NCI-H748 (cell line): ENCODE measurements at regions not wholly inside any gene's neighbourhood (a gene's known extent, or its start where the extent isn't known, plus 50 kb on each side); places are given as distances from the start of the nearest gene placed in this dataset.
A peak's percentile ranks its signal among the peaks of the same experiment; 100 is the strongest.

ENCODE experiments used
- DNase-seq: peaks from one replicate; lab custom pipeline; 2025; ENCODE audit not compliant: unreplicated experiment; lab: John Stamatoyannopoulos, UW

DNA sequence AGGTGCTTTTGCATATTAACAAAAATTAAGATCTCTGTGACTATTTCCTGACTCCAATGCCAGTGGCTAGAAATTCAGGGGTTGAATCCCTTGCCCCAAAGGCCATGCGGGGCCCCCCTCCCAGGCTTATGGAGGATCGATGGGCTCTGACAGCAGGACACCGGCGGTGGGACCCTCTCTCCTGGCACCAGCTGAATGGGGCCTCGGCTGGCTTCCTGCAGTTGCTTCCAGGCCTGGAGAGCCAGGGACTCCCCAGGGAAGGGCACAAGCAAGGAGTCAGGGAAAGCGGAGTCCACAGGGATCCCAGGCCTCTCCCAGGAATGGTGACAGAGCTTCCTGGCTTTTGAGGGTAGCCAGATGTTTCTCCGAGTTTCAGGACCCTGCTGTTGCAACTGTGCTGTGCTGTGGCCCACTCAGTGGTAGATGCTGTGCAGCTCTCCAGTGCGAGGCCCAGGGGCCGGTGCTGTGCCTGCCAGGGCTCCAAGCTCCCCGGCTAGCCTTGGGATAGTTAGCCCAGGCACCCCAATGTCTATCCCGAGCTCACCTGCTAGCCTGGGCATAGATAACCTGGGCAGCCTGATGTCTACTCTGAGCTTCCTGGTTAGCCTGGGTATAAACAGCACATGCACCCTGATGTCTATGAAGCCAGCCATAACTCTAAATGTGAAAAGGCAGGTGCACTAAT, 372.6 kb downstream of the SHANK2 start:
- no peak for DNase-seq

DNA sequence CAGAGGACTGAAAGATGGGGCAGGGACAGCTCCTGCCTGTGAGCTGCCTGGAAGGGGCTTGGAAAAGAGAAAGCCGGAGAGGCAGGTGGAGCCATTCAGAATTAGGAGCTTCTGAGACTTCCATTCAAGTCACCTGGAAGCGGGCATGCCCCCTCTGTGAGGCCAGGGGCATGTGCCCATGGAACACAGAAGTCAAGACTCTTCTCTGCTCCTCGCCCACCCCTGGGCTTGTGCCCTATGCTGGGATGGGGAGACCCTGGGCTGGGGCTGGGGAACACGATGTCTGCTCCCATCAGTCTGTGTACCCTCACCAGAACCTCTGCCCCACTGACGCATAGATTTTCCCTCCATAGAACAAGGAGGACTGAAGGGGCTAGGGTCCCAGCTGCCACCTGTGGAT, 372.0 kb downstream of the SHANK2 start:
- DNase-seq, result no peak

DNA sequence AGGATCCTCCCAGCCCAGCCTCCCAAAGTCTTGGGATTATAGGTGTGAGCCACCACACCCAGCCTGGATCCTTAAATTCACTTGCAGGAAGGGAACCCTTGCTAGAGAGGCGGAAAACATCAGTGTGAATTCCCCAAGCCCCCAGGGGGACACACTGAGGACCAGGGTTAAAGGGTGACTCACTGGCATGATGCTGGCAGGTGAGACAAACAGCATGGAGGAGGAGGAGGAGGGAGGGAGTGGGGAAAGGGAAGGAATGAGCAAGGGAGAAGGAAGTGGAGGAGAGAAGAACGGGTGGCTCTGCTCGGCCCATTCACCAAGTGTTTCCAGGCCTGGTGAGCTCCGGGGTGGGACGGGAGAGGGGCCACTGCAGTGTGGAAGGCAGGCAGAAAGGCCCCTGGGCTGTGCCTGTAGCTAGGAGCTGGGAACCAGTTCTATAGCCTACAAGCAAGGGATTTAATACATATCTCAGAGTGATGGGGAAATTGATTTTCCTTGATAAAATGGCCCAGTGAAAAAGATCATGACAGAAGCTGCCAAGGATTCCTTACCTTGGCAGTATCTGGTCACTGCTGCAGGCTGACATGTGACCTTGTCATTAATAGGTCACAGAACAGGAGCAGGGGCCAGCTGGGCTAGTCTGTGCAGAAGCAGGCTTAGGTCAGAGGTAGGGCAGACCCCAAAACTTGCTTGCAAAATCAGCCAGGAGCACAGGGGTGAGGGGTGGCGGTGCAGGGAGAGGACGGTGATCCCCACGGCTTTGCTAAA, 370.2 kb downstream of the SHANK2 start:
- DNase-seq, result no peak

DNA sequence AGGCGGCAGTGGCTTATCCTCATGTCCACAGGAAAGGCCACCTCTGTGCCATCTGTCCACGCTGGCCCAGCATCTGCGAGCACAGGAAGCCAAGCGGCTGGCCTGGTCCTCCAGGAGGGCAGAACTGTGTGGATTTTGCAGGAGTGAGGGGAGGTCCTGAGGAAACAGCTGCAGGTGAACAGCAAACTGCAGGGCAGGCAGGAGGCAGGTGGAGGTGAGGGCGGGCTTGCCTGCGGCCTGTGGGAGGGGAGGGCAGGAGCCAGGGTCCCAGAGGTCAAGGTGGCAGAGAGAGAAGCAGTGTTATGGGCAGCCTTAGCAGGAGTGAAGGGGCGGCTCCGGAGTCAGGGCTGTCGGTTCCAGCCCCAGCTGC, 369.7 kb downstream of the SHANK2 start:
- DNase-seq, result peak; percentile 35

DNA sequence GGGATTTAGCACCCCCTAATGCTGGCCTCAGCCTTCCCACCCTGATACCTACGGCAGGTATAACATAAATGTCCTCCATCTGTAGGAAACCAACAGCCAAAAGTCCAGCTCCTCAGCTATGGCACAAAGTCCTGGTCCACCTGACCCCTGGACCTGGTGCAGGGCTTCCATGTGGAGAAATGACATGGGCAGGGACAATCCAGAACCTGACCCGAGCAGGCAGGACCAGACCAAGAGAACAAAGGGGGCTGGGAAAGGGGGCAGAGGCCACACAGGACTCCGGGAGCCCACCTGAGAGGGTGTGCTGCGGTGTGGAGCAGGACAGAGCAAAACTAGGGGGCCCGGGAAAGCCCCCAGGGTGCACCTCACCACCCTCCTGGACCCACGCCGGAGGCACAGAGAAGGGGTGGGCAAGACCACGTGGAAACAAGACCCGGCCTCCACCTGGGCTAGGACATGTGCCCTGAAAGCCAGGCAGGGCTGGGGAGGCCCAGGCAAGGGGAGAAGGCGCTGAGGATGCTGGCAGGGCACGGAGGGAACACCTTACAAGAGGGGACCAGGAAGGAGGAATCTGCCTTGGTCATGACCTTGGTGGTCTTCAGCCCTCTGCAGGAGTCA, 368.9 kb downstream of the SHANK2 start:
- DNase-seq, result no peak

DNA sequence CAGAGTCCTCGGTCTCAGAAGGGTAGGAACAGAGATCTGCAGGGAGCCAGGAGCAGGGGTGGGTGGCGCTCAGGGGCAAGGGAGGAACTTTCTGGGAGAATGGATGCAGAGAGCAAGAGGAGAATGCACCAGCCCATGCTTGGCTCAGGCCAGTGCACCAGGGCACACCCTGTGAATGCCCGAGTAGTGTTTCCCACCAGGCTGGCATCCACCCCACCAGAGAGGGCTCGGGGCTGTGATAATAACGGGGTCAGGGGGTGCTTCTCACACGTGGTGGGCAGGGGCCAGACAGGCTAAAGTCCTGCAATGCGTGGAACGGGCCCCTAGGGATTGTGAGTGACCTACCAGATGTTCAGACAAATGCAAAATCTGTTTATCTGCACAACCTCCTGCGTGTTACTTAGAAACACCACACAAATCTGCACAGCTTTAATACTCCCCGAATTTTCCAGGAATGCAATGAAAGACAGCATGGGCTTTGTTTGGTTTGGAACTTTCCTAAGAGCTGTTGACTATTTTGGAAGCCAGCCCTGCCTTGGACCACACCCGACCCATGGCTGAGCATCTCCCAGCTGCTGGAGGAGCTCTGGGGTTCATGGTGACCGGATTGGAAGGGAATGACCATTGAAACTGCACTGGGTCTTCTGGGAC, 368.3 kb downstream of the SHANK2 start:
- no peak for DNase-seq

DNA sequence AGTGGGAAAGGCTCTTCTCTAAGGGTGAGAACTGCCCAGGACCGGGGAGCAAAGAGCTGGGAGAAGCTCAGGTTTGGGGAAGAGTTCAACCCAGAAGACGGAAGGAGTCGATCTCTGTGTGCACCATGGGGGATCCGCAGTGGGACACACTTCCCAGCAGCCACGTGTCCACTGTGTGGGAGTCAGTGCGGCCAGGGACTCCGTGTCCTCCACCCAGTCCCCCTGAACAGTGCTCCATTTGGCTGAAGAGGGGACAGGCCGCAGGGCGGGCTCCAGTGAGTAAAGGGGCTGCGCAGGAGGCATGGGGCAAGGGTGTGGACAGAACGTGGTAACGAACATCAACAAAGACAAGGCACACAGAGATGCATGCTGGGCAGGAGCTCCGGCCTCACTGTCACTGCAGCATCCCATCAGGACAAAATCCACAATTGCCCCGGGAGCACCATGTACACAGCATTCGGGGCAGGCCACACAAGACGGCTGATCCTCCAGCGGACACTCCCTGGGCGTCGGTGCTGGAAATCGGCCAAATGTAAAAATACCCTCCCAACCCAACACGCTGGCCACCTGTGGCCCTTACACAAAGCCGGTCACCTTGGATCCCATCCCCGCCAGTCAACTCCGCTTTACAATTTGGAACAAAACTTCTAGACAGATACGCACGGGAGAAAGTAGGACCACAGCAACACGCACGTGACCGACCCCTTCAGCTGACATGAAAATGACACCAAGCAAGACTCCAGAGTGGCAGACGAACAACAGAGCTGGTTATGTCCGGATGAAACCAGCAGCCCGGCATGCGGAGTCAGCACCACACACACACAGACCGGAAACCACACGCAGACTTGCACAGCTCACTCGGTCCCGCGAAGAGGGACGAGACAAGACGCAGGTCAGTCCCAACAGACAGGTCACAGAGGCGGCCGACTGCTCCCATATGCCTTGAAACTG, 366.8 kb downstream of the SHANK2 start:
- peak; percentile 97 for DNase-seq

DNA sequence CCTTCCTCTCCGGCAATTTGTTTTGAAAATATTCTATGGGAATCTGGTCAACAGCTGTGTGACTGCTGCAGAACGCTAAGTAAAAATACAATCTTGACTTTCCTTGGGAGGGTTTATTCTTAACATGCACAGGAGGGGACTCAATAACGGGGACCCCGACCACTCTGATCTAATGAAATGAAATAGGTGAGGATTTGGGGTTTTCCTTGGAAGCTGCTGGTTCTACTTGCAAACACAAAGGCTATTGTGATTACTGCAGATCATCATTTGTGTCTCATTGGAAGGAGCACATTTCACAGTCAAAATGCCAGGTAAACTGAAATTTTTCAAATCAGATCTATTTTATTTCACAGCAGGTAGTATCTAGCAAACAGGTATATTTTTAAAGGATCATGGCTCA, 366.1 kb downstream of the SHANK2 start:
- no peak for DNase-seq

DNA sequence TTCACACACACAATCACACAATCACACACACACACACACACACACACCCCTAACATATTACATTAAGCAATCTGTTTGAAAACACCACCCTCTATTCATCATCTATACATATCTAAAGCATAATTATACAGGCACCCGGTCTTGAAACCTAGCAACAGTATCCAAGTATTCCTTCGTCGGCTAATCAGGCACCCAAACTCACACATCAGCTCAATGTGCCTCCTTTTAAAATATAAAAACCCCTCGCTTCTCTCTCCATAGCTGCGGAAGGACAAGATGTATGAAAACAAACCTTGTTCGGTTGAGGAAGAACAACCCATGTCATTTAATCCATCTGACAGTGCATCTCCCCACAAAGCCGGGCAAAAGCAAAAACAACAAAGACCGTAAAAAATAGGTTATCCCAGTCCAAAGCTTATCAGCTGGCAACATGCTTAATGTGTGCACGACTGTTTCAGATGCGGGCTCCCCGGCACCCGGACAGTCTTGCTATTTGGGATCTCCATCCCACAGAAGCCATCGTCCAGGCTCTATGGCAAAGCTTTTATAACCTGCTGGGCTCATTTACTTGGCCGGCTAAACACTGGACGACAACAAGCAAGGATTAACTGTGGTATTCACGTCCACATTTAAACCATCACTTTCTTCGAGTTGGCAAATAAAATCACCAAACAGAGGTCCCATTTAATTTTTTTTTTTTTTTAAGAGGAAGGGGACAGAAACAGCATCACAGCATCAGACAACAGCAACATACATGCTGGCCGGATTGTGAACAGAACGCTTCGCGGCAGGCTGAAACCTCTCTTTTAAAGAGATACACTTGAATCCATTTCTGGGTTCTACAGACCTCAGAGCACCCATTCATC, 365.5 kb downstream of the SHANK2 start:
- DNase-seq, result peak; percentile 84

DNA sequence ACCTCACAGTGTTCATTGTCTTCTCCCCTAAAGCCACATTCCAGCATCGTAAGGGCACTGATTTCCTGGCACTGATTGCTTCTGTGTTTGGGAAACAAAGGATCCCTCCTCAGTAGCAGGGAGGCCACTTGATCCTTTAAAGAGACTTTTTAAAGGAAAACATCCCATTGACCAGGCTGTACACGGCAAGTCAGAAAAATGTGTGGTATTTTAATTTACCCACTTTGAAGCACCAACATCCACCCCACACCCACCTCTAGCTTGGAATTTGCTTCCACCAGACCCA, 364.9 kb downstream of the SHANK2 start:
- no peak for DNase-seq

DNA sequence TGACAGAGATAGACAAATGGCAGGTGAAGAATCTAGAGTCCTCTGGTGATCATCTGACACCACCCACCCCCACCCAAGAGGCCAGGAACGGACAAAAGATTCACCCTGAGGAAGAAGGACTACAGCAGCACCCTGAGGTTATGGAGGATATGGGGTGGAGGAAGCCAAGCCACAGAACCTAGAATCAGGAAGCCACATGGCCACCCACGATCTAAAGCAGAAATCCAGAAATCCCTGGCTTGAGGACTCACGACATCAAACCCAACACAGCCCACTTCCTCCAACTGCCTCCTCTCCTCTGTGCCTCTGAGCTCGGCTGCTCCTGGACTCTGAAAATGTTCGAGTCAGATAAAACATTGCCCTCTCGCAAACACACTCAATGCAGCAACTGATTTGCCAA, 364.3 kb downstream of the SHANK2 start:
- no peak for DNase-seq

DNA sequence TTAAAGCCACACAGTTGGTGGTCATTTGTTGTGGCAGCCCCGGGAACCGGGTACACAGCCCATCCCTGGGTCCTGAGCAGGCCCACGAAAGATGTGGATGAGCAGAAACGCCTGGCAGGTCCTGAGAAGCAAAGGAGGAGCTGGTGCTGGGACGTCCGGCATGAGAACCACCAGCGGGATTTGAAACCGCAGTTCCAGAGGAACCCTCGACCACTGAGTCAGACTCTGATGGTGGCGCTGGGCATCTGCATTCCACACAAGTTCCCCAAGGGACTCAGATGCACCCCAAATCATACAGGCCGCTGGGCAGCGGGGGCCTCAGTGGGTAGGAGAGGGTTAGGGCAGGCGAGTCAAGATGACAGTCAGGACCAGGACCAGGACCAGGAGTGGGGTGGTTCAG, 363.0 kb downstream of the SHANK2 start:
- no peak for DNase-seq

DNA sequence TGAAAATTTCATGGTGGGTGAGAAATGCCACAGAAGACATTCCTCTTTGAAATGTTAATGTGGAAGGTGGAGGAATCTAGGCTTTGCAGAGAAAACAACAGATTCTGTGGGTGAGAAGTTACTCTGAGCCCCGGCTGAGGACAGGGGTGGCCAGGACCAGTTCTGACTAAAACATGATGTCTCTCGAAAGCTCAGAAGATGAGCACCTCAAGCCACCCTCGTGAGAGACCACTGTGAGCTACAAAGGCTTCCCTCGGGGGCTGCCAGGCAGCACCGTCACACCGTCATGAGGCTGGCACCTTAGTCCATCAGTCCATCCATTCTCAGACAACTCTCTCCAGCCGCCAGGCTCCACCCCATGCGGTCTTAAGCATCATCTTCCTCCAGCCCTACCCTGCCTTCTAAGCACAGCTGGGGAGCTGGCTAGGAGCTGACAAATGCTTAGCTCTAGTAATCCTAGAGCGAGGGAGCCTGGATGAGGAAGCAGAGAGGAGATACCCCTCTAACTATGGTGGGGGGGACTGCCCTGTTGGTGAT, 360.5 kb downstream of the SHANK2 start:
- DNase-seq, result no peak

DNA sequence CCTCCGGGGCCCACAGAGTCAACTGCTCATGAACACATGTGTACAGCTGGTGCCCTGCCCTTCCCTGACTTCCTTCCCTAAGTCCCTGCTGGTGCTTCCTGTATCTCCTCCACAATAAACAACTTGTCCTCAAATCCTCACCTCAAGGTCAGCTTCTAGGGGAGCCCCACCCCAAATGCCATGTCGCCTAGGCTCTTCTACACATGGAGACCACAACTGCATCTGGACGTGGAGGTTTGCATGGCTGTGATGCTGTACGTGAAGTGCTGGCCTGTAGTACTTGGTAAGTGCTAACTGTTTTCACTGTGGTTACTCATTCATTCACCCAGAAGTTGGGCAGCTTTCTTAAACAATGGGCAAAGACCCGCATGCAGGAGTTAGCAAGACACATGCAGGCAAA, 359.5 kb downstream of the SHANK2 start:
- DNase-seq, result no peak

DNA sequence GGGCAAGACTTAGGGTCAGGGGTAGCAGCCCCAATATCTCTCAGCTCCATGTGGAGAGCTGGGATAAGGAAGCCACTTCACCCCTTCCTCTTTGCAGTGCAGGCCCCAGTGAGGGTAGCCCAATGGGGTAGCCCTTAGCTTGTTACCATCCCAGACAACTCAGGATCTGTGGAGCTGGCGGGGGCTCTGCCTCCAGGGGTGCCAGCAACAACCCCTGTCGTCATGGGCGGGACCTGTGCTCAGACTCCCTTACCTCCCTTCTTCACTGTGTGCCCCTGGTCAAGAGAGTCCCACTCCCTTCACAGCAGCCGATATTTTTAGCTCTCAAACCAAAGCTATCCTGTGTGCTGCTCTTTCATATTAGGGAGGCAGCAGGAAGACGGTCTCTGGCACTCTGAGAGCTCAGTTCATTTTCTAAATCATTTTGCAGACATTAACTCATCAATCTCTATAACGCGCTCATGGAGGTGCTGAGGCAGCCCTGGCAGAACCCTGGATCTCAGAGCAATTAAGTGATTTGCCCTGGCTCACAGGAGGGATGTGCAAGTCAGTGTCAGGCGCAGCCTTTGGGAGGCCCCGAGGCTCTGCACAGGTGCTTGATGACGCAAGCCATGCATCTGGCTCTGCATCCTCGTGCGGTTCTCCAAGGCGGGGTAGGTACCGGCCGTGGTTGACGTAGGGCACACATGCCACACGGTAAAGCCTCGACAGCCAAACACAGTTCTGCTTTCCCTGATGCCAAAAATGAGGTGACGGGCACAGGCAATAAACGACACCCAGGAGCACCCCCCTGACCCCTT, 357.6 kb downstream of the SHANK2 start:
- DNase-seq, result no peak

DNA sequence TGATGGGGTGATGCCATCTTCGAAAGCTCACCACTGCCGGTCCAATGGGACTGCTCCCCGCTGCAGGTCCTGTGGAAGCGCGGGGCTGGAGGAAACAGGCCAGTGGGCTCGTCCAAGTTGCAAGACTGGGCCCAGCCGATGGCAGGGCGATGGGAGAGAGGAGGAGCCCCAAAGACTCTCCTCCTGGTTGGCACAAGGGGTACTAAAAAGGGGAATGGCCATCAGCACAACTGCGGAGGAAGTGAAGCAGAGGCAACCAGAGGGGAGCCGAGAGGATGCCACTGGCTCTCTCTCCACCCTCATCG, 357.1 kb downstream of the SHANK2 start:
- DNase-seq, result no peak

DNA sequence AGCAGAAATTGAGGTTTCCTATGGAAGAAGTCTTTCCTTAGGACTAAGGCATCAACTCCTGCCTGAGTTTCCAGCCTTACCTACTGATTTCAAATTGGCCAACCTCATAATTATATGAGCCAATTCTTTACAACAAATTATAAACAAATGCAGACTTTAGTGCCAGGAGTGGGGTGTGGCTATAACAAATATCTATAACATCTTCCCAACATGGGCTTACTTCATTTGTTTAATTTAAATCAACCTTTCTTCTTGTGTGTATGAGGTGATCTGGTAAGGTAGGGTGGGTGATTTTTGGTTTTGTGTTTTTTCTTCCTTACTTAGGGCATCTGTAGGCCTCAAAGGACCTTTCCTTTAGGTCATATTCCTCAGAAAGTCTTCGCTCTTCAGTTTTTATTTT, 354.9 kb downstream of the SHANK2 start:
- no peak for DNase-seq

DNA sequence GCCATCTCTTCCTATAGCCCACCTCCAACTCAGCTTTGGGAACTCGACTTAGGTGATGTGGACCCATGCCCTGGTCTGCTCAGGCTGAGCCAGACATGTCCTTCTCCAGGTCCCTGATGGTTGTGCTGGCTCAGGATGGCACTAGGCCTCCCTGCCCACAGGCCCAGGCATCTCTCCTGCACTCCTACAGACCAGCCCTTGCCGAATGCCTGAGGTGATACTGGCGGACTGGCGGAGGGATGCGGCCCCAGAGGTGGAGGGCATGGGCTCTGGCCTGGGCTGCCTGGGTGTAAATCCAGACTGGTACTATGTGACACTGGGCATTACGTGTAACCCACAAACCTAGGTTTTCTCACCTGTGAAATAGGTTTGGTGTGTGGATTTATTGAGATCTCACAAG, 352.8 kb downstream of the SHANK2 start:
- DNase-seq, result no peak

DNA sequence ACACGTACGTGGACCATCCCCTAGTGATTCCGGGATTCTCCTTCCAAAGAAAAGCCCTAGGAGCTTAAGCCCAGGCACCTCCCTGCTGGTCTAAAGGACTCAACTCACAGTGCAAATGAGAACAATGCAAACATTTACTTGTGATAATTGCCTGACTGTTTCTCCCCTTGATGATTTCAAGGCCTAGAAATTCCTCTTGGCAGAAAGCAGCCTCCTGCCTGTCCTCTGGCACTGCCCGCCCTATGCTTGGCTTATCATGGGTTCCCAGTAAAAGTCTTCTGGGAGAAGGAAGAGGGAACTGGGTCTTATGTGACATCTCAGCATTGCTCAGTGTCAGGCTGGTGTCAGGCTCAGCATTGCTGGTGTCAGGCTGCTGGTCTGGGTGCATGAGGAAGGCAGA, 351.8 kb downstream of the SHANK2 start:
- DNase-seq, result no peak
